Activated naive CD4-positive, alpha-beta T cell treated with anti-CD3 and anti-CD28 coated beads, Interleukin-2, amount 50 U/mL, for 72 hours (primary cell): ENCODE measurements at regions not wholly inside any gene's neighbourhood (a gene's known extent, or its start where the extent isn't known, plus 50 kb on each side); places are given as distances from the start of the nearest gene placed in this dataset.

Experiments
- ATAC-seq, 2 donors: fragments of 150-1000 bp; cut with Tn5 transposase; 2 replicates each; pipeline ENCODE4 v1.10.0; 2021; ENCODE audit warnings: mild to moderate bottlenecking in 2 of 2, moderate library complexity in 2 of 2
- DNase-seq, 2 donors: peaks; one replicate each; pipeline ENCODE4 v3.0.0; 2021 to 2022; ENCODE audit warnings: low spot score in 2 of 2
- H3K27ac Mint-ChIP-seq, 2 donors: one replicate each; pipeline ENCODE4 v1.8.0; 2022; ENCODE audit warnings: mild to moderate bottlenecking in 2 of 2, mixed read lengths in 2 of 2
- H3K36me3 Mint-ChIP-seq, 2 donors: one replicate each; pipeline ENCODE4 v1.8.0; 2022; ENCODE audit warnings: mixed read lengths in 2 of 2
- H3K9me3 Mint-ChIP-seq, 2 donors: one replicate each; pipeline ENCODE4 v1.8.0; 2022; ENCODE audit warnings: mixed read lengths in 2 of 2

- peaks cover 0 to 6% of the 10 kb centered on the region in 2 donors for H3K36me3 Mint-ChIP-seq
- H3K27ac Mint-ChIP-seq: no peak overlapping the region
- no peak for DNase-seq
- no peaks in the 10 kb centered on the region for H3K9me3 Mint-ChIP-seq
- ATAC-seq: no peak
Observed at GRCh38 chr22:26906464-26906863, 249.1 kb downstream of the MIAT start.

DNA sequence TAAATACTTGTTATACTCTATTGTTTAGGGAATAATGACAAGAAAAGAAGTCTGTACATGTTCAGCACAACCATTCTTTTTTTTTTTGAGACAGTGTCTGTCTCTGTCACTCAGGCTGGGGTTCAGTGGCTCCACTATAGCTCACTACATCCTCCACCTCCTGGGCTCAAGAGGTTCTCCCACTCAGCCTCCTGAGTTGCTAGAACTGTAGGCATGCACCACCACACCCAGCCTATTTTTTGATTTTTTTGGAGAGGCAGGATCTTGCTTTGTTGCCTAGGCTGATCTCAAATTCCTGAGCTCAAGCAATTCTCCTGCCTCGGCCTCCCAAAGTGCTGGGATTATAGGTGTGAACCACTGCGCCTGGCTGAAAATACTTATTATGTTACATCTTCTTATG is 250.0 kb downstream of the MIAT start:
- no peaks in the 10 kb centered on the region for H3K9me3 Mint-ChIP-seq
- ATAC-seq: no peak
- DNase-seq: no peak
- peaks cover 0 to 6% of the 10 kb centered on the region in 2 donors for H3K36me3 Mint-ChIP-seq
- no peak overlapping the region for H3K27ac Mint-ChIP-seq

DNA sequence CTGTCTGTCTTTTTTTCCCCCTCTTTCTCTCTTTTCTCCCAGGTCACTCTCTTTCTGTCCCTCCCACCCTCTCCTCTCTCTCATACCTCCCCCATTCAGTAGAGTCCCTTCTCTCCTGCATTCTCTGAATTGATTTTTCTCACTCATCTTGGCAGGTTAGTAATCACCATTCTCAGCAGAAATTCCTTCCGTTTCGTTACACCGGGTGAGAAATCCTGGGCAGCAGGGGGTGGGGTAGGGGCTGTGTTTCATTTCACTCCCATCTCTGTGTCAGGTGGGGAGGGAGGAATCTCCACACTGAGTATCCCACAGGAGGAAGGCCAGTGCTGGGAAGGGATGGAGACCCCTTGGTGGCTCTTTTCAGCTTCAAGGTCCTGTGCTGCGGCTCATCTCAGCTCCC is 253.5 kb downstream of the MIAT start:
- DNase-seq: no peak
- no peaks in the 10 kb centered on the region for H3K9me3 Mint-ChIP-seq
- ATAC-seq: no peak
- no peak overlapping the region for H3K27ac Mint-ChIP-seq
- H3K36me3 Mint-ChIP-seq: peaks cover 0 to 6% of the 10 kb centered on the region in 2 donors

GRCh38 chr22:26912655-26913345 is 255.4 kb downstream of the MIAT start:
- Mint-ChIP-seq H3K27ac (no peak overlapping the region), H3K36me3 (peaks cover 0 to 6% of the 10 kb centered on the region in 2 donors), H3K9me3 (peaks cover 0 to 2% of the 10 kb centered on the region in 2 donors)
- ATAC-seq (no peak), DNase-seq (no peak)

DNA sequence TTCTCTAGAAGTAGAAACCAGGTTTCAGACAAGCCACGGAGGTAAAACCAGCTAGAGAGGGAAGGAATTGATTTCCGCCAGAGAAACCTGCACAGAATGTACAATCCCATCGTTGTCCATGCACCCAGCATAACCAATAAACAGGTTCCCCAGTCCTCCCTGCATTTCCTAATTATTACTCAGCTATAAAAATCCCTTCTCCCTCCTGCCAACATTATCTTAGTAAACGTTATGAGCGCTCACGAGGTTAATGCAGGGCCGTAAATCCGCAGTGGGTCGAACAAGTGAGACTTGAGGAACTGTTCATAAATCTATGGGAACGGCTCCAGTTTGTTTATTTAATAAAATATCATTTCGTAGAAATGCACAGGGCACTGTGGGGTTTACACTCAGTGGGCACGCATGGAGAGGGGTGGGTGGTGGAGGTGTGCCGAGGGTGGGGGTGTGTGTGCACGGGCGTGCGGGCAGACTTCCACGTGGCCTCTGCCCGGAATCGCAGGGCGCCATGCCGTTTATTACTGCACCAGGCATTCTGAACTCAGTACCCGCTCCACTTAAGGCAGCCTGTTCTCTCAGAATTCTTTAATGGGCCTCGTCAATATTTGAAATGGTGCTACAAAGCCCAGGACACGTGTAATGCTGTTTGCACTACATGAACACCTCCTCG is 257.3 kb downstream of the MIAT start:
- no peak overlapping the region for H3K27ac Mint-ChIP-seq
- H3K36me3 Mint-ChIP-seq: no peaks in the 10 kb centered on the region
- peaks cover 0 to 8% of the 10 kb centered on the region in 2 donors for H3K9me3 Mint-ChIP-seq
- ATAC-seq (no peak), DNase-seq (no peak)

DNA sequence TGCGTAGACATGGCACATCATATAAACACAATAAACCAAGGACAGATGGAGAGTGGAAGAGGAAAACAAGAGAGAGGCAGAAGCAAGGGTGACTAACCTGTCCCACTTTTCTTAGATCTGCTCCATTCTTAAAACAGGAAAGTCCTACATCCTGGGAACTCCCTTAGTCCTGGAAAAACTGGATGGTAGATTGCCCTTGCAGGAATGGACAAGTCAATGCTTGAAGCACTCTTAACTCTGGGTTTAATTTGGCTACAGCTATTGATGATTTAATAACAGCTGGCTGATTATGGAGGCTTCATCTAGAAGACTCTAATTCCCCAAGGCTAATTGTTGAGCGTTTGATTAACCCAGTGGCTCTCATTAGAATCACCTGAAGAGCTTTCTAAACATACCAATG is 258.8 kb downstream of the MIAT start:
- peaks cover 0 to 8% of the 10 kb centered on the region in 2 donors for H3K9me3 Mint-ChIP-seq
- H3K36me3 Mint-ChIP-seq: no peaks in the 10 kb centered on the region
- DNase-seq: no peak
- no peak for ATAC-seq
- H3K27ac Mint-ChIP-seq: no peak overlapping the region

DNA sequence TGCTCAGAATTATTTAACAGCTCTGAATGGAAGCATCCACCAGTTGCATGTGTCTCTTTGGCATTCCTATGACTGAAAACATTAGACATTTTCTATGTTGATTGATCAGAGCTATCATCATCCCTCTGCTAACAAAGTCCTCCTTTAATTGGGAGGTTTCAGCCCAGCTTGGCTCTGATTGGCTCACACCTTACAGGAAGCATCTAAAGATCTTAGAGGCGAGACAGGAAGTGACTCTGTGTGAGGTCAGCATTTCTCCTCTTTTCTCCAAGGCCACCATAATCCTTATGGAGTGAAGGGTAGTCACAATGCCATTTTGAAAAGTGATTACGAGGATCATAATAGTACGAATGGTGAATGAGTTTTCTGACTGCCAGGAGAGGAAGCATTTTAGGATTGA is 260.8 kb downstream of the MIAT start:
- H3K36me3 Mint-ChIP-seq: no peaks in the 10 kb centered on the region

DNA sequence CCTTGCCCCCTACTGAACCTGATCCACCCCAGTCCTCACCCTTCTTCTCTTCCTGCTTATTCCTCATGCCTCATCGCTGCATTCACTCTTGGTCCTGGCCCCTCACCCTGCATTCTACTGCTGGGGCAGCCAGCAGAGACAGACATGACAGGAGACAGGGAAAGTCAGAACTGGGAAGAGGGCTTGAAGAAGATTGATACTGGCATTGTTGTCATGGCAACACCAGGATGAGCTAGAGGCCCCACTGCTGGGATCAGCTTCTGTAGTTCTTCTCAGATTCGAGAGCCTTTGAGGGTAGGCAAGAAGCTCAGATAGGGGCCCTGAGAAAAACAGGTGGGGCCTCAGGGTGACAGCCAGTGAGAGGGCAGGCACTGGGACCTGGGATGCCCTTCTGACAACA is 264.3 kb downstream of the MIAT start:
- no peak for ATAC-seq
- DNase-seq: no peak
- Mint-ChIP-seq H3K27ac (no peak overlapping the region), H3K36me3 (no peaks in the 10 kb centered on the region), H3K9me3 (peaks cover 0 to 12% of the 10 kb centered on the region in 2 donors)

More for the DNA sequence above, 260.8 kb downstream of the MIAT start:
- DNase-seq (no peak), ATAC-seq (no peak)
- H3K9me3 Mint-ChIP-seq: peaks cover 0 to 12% of the 10 kb centered on the region in 2 donors
- H3K27ac Mint-ChIP-seq: no peak overlapping the region

- Mint-ChIP-seq H3K27ac (no peak overlapping the region), H3K9me3 (peaks cover 0 to 10% of the 10 kb centered on the region in 2 donors), H3K36me3 (no peaks in the 10 kb centered on the region)
- DNase-seq (no peak), ATAC-seq (no peak)
Observed at GRCh38 chr22:26922806-26923205, 265.4 kb downstream of the MIAT start.

GRCh38 chr22:26923531-26923930 is 266.1 kb downstream of the MIAT start:
- Mint-ChIP-seq H3K27ac (no peak overlapping the region), H3K36me3 (no peaks in the 10 kb centered on the region), H3K9me3 (peaks cover 0 to 4% of the 10 kb centered on the region in 2 donors)
- DNase-seq (no peak), ATAC-seq (no peak)

GRCh38 chr22:26927821-26928220 is 270.4 kb downstream of the MIAT start:
- DNase-seq: no peak
- no peaks in the 10 kb centered on the region for H3K36me3 Mint-ChIP-seq
- ATAC-seq: no peak
- no peak overlapping the region for H3K27ac Mint-ChIP-seq
- H3K9me3 Mint-ChIP-seq: peaks cover 0 to 3% of the 10 kb centered on the region in 2 donors

- no peak overlapping the region for H3K27ac Mint-ChIP-seq
Observed at GRCh38 chr22:26931471-26931870, 274.1 kb downstream of the MIAT start.

GRCh38 chr22:26933105-26933590 is 275.8 kb downstream of the MIAT start:
- no peak for DNase-seq
- no peak for ATAC-seq
- Mint-ChIP-seq H3K27ac (no peak overlapping the region), H3K9me3 (peaks cover 5 to 6% of the 10 kb centered on the region in 2 donors), H3K36me3 (peaks cover 6% of the 10 kb centered on the region in 2 donors)

More at GRCh38 chr22:26931471-26931870, 274.1 kb downstream of the MIAT start:
- H3K36me3 Mint-ChIP-seq: no peaks in the 10 kb centered on the region
- H3K9me3 Mint-ChIP-seq: no peaks in the 10 kb centered on the region
- ATAC-seq (no peak), DNase-seq (no peak)

DNA sequence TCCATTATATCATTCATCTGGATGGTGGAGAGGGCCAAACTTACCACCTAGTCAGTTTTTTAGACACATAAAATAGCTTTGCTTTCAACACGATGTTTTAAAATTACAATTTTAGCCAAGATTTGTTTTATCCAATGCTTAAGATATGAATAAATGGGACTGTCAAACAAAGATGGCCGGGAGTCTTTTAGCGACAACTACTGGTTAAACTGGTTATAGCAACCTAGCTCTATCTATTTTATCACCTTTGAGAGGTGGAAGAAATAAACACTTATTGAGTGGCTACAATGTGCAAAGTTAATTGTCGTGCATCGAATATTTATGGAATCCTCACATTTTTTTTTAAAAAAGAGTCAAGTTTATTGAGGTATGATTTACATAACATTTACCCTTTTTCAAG is 279.8 kb downstream of the MIAT start:
- DNase-seq: no peak
- peaks cover 5 to 6% of the 10 kb centered on the region in 2 donors for H3K9me3 Mint-ChIP-seq

DNA sequence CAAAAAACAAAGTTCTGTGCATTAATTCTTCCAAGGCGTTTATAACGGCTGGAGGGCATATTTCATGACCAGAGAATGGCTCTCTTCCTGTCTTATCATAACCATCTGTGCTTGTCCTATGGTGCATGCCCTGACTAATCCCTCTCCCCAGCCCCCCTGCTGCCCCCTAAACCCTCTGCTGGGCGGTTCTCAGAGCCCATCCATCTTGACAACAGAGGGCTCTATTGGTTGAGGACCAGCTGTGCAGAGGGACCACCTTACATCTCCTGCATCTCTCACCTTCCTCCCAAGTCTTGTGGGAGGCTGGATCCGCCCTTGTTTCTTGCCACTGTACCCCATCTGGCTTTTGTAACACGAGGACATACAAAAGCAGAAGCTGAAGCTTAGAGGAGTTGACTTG is 282.1 kb downstream of the MIAT start:
- H3K9me3 Mint-ChIP-seq: peaks cover 5 to 6% of the 10 kb centered on the region in 2 donors
- DNase-seq (no peak), ATAC-seq (no peak)
- H3K36me3 Mint-ChIP-seq: peaks cover 6% of the 10 kb centered on the region in 2 donors
- H3K27ac Mint-ChIP-seq: no peak overlapping the region

More for the DNA sequence above, 279.8 kb downstream of the MIAT start:
- Mint-ChIP-seq H3K36me3 (peaks cover 6% of the 10 kb centered on the region in 2 donors), H3K27ac (no peak overlapping the region)
- no peak for ATAC-seq

DNA sequence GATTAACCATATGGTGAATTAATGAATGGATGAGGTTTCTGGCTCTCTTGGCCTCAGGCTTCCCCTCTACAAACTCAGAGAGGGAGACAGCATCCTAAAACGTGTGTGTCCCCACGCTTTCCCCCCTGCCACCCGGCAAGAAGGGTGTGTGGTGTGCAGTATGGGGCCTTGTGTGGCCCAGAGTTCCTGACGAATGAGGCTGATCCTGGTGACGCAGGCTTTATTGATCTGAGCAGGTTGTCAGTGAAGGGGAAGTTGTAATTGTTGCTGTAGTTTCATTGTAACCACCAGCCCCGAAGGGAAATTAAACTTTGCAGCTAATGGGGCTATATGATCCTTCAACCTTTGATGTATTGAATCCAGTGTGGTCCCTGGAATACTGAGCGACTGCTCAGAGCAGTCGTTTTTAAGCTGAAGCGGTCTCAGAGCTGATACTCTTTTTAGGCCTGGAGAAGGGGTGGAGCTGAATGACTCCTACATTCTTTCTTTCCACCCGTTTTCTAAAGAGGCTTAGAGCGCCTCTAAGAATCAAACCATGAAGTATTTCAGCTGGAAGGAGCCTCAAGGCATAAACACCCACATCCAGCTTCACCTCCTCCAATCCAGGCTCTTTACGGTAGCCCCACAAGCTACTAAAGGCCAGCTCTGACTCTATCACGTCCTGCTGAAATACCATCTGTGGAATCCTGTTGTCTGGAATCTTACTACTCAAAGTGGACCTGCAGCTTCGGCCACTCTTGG is 284.7 kb downstream of the MIAT start:
- no peak for ATAC-seq
- DNase-seq: no peak
- Mint-ChIP-seq H3K27ac (no peak overlapping the region), H3K36me3 (peaks cover 6% of the 10 kb centered on the region in 2 donors), H3K9me3 (peaks cover 5 to 6% of the 10 kb centered on the region in 2 donors)

DNA sequence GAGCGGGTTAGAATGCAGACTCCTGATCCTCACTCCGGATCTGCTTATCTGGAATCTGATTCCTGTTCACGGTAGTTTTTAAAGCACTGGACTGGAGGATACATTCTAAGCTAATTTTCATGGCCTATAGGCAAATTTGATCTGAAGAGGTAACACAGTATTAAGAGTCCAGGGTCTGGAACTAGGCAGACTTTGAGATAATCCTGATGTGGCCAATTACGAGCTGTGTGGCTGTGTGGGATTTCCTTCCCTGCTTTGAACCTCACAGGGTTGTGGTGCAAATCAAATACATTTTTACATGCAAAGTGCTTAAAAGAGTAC is 285.2 kb downstream of the MIAT start:
- Mint-ChIP-seq H3K36me3 (peaks cover 4% of the 10 kb centered on the region in 2 donors), H3K27ac (no peak overlapping the region), H3K9me3 (peaks cover 3% of the 10 kb centered on the region in 2 donors)
- ATAC-seq (no peak), DNase-seq (no peak)
